ENCODE measurements at regions not wholly inside any gene's neighbourhood (a gene's known extent, or its start where the extent isn't known, plus 50 kb on each side); places are given as distances from the start of the nearest gene placed in this dataset.

GRCh38 chr11:114783805-114784204 lies 105.5 kb downstream of the NXPE2 start:
- no peak for TF ChIP-seq CTCF (conservative IDR thresholded peaks at IDR 0.05)
- Mint-ChIP-seq H3K27ac (no peak overlapping the region), H3K27me3 (peaks cover 48% of the 10 kb centered on the region)

GRCh38 chr11:114784216-114784615 lies 105.9 kb downstream of the NXPE2 start:
- H3K4me3 Mint-ChIP-seq = no peak overlapping the region

More at GRCh38 chr11:114783805-114784204, 105.5 kb downstream of the NXPE2 start:
- Mint-ChIP-seq H3K4me1 (ENCODE audit: unreplicated experiment) (peaks cover 47% of the 10 kb centered on the region), H3K9me3 (no peaks in the 10 kb centered on the region), H3K4me3 (no peak overlapping the region), H3K36me3 (no peaks in the 10 kb centered on the region)
- DNase-seq (ENCODE audit: extremely low spot score, unreplicated experiment) = no peak

GRCh38 chr11:114784891-114785290 lies 106.6 kb downstream of the NXPE2 start:
- H3K9me3 Mint-ChIP-seq = no peaks in the 10 kb centered on the region
- no peaks in the 10 kb centered on the region for H3K36me3 Mint-ChIP-seq

More at GRCh38 chr11:114784216-114784615, 105.9 kb downstream of the NXPE2 start:
- no peak for TF ChIP-seq CTCF (conservative IDR thresholded peaks at IDR 0.05)
- Mint-ChIP-seq H3K27me3 (peaks cover 45% of the 10 kb centered on the region), H3K9me3 (no peaks in the 10 kb centered on the region), H3K4me1 (ENCODE audit: unreplicated experiment) (peaks cover 47% of the 10 kb centered on the region), H3K27ac (no peak overlapping the region), H3K36me3 (no peaks in the 10 kb centered on the region)
- no peak for DNase-seq (ENCODE audit: extremely low spot score, unreplicated experiment)

GRCh38 chr11:114785820-114786219 lies 107.5 kb downstream of the NXPE2 start:
- Mint-ChIP-seq H3K4me3 (no peak overlapping the region), H3K27me3 (peaks cover 37% of the 10 kb centered on the region), H3K36me3 (no peaks in the 10 kb centered on the region), H3K4me1 (ENCODE audit: unreplicated experiment) (peaks cover 33% of the 10 kb centered on the region), H3K9me3 (no peaks in the 10 kb centered on the region), H3K27ac (no peak overlapping the region)
- no peak for TF ChIP-seq CTCF (conservative IDR thresholded peaks at IDR 0.05)
- DNase-seq (ENCODE audit: extremely low spot score, unreplicated experiment) = no peak

More at GRCh38 chr11:114784891-114785290, 106.6 kb downstream of the NXPE2 start:
- Mint-ChIP-seq H3K4me1 (ENCODE audit: unreplicated experiment) (peaks cover 42% of the 10 kb centered on the region), H3K27me3 (peaks cover 42% of the 10 kb centered on the region), H3K27ac (peak overlapping the region; percentile 34), H3K4me3 (no peak overlapping the region)
- no peak for TF ChIP-seq CTCF (conservative IDR thresholded peaks at IDR 0.05)
- DNase-seq (ENCODE audit: extremely low spot score, unreplicated experiment) = no peak

- H3K27ac Mint-ChIP-seq = no peak overlapping the region
- H3K4me1 Mint-ChIP-seq (ENCODE audit: unreplicated experiment) = peaks cover 33% of the 10 kb centered on the region
- H3K36me3 Mint-ChIP-seq = no peaks in the 10 kb centered on the region
- H3K4me3 Mint-ChIP-seq = no peak overlapping the region
- no peaks in the 10 kb centered on the region for H3K9me3 Mint-ChIP-seq
- no peak for TF ChIP-seq CTCF (conservative IDR thresholded peaks at IDR 0.05)
- no peak for DNase-seq (ENCODE audit: extremely low spot score, unreplicated experiment)
- H3K27me3 Mint-ChIP-seq = peaks cover 37% of the 10 kb centered on the region
Measured at GRCh38 chr11:114787126-114787525, 108.8 kb downstream of the NXPE2 start.

GRCh38 chr11:114790910-114791309 lies 112.6 kb downstream of the NXPE2 start:
- no peak overlapping the region for H3K27ac Mint-ChIP-seq
- H3K4me3 Mint-ChIP-seq = no peak overlapping the region
- peaks cover 28% of the 10 kb centered on the region for H3K27me3 Mint-ChIP-seq
- peaks cover 7% of the 10 kb centered on the region for H3K4me1 Mint-ChIP-seq (ENCODE audit: unreplicated experiment)
- TF ChIP-seq CTCF (conservative IDR thresholded peaks at IDR 0.05) = no peak
- H3K9me3 Mint-ChIP-seq = no peaks in the 10 kb centered on the region
- no peaks in the 10 kb centered on the region for H3K36me3 Mint-ChIP-seq
- DNase-seq (ENCODE audit: extremely low spot score, unreplicated experiment) = no peak
